ENCODE measurements at regions not wholly inside any gene's neighbourhood (a gene's known extent, or its start where the extent isn't known, plus 50 kb on each side); places are given as distances from the start of the nearest gene placed in this dataset.

- Histone ChIP-seq H3K4me3 (no peak overlapping the region), H3K27ac (ENCODE audit: low read depth) (no peak overlapping the region), H3F3A (replicated peaks; ENCODE audit: low read depth) (no peaks in the 10 kb centered on the region), H3K4me1 (ENCODE audit: insufficient read depth) (no peaks in the 10 kb centered on the region), H3K36me3 (ENCODE audit: insufficient read depth) (no peaks in the 10 kb centered on the region; the same call in 1 of the 2 replicates), H3K79me2 (replicated peaks; ENCODE audit: insufficient read depth) (no peaks in the 10 kb centered on the region), H3K27me3 (ENCODE audit: insufficient read depth) (no peaks in the 10 kb centered on the region), H3K9me2 (ENCODE audit: insufficient read depth) (no peaks in the 10 kb centered on the region), H2AFZ (no peak overlapping the region), H4K20me1 (replicated peaks; ENCODE audit: insufficient read depth) (no peaks in the 10 kb centered on the region), H3K4me2 (no peak overlapping the region)
- H3K9me3 Mint-ChIP-seq = peaks cover 60% of the 10 kb centered on the region
- TF ChIP-seq ZNF331 (CRISPR knock-in tag; IDR thresholded peaks at IDR 0.05; ENCODE audit: low read depth) (no peak), EZH2phosphoT487 (IDR thresholded peaks at IDR 0.05; ENCODE audit: unreplicated experiment) (no peak), JUNB (IDR thresholded peaks at IDR 0.05; ENCODE audit: unreplicated experiment) (no peak), ZNF114 (CRISPR knock-in tag; IDR thresholded peaks at IDR 0.05) (no peak), POLR2AphosphoS5 (IDR thresholded peaks at IDR 0.05; ENCODE audit: low read depth) (no peak), ETS1 (IDR thresholded peaks at IDR 0.05) (no peak), CREB1 (CRISPR knock-in tag; IDR thresholded peaks at IDR 0.05; ENCODE audit: low read depth) (no peak), REST (IDR thresholded peaks at IDR 0.05; ENCODE audit: unreplicated experiment) (no peak), ZNF462 (CRISPR knock-in tag; IDR thresholded peaks at IDR 0.05) (no peak), STAT1 (IDR thresholded peaks at IDR 0.05; ENCODE audit: unreplicated experiment) (no peak), EZH2 (IDR thresholded peaks at IDR 0.05; ENCODE audit: low read depth, unreplicated experiment) (no peak), NANOG (IDR thresholded peaks at IDR 0.05; ENCODE audit: borderline replicate concordance) (no peak), CTCF (conservative IDR thresholded peaks at IDR 0.05; ENCODE audit: low read depth in 2 of 2) (no peak)
- peaks cover 1% of the 10 kb centered on the region for H3K27me3 Mint-ChIP-seq (ENCODE audit: insufficient read depth, low read depth, poor library complexity)
- H3K4me1 Mint-ChIP-seq = no peaks in the 10 kb centered on the region
- H3K27ac Mint-ChIP-seq = no peak overlapping the region
- peaks cover 10% of the 10 kb centered on the region; the same call in 2 of the 3 replicates for H3K36me3 Mint-ChIP-seq (ENCODE audit: low read depth)
- ATAC-seq (no peak), DNase-seq (ENCODE audit: low spot score) (no peak)
- no peak overlapping the region for H3K4me3 Mint-ChIP-seq
Observed at GRCh38 chr7:144997512-144997911, 161.7 kb upstream of the TPK1 start.

All from GM23338 (cell line).